ENCODE measurements at regions not wholly inside any gene's neighbourhood (a gene's known extent, or its start where the extent isn't known, plus 50 kb on each side); places are given as distances from the start of the nearest gene placed in this dataset.

DNA sequence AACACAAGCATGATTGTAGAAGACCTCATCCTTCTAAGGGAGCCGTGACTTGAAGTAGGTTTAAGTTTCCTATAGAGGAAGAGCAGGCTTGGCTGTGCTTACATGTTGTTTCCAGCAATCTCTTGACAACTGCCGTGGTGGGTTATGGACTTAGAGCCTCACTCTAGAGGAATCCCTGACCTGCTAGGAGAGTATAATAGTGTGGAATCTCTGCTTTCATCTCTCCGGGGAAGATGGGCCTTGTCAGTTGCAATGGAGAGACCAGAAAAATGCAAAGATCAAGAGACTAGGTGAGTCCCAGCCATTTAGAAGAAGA is 137.6 kb downstream of the MIS18A start:
- no peak for ATAC-seq
- no peaks in the 10 kb centered on the region; the same call in 1 of the 3 replicates for H3K4me1 Mint-ChIP-seq
- H3K27ac Mint-ChIP-seq = no peak overlapping the region
- Histone ChIP-seq H3K36me3 (ENCODE audit: insufficient read depth) (no peaks in the 10 kb centered on the region), H3K27me3 (ENCODE audit: insufficient read depth) (no peaks in the 10 kb centered on the region), H3F3A (replicated peaks; ENCODE audit: low read depth) (no peaks in the 10 kb centered on the region), H4K20me1 (replicated peaks; ENCODE audit: insufficient read depth) (no peaks in the 10 kb centered on the region), H3K9me2 (ENCODE audit: insufficient read depth) (no peaks in the 10 kb centered on the region), H3K27ac (ENCODE audit: low read depth) (no peak overlapping the region), H3K4me2 (no peak overlapping the region), H3K79me2 (replicated peaks; ENCODE audit: insufficient read depth) (no peaks in the 10 kb centered on the region), H3K4me1 (ENCODE audit: insufficient read depth) (no peaks in the 10 kb centered on the region), H3K4me3 (no peak overlapping the region), H2AFZ (no peak overlapping the region)
- no peak for DNase-seq (ENCODE audit: low spot score)
- TF ChIP-seq, protein P1, sequence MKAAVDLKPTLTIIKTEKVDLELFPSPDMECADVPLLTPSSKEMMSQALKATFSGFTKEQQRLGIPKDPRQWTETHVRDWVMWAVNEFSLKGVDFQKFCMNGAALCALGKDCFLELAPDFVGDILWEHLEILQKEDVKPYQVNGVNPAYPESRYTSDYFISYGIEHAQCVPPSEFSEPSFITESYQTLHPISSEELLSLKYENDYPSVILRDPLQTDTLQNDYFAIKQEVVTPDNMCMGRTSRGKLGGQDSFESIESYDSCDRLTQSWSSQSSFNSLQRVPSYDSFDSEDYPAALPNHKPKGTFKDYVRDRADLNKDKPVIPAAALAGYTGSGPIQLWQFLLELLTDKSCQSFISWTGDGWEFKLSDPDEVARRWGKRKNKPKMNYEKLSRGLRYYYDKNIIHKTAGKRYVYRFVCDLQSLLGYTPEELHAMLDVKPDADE (IDR thresholded peaks at IDR 0.05) = no peak
- no peak for TF ChIP-seq ZNF331 (CRISPR knock-in tag; IDR thresholded peaks at IDR 0.05; ENCODE audit: low read depth)
- TF ChIP-seq ZNF114 (CRISPR knock-in tag; IDR thresholded peaks at IDR 0.05) = no peak
- no peak for TF ChIP-seq STAT1 (IDR thresholded peaks at IDR 0.05; ENCODE audit: unreplicated experiment)
- H3K9me3 Mint-ChIP-seq = 0 out of 3 replicates have a peak, but pooled peaks cover 5% of the 10 kb centered on the region
- no peaks in the 10 kb centered on the region for H3K36me3 Mint-ChIP-seq (ENCODE audit: low read depth)
- H3K27me3 Mint-ChIP-seq (ENCODE audit: insufficient read depth, low read depth, poor library complexity) = peaks cover 2% of the 10 kb centered on the region
- H3K4me3 Mint-ChIP-seq = no peak overlapping the region

DNA sequence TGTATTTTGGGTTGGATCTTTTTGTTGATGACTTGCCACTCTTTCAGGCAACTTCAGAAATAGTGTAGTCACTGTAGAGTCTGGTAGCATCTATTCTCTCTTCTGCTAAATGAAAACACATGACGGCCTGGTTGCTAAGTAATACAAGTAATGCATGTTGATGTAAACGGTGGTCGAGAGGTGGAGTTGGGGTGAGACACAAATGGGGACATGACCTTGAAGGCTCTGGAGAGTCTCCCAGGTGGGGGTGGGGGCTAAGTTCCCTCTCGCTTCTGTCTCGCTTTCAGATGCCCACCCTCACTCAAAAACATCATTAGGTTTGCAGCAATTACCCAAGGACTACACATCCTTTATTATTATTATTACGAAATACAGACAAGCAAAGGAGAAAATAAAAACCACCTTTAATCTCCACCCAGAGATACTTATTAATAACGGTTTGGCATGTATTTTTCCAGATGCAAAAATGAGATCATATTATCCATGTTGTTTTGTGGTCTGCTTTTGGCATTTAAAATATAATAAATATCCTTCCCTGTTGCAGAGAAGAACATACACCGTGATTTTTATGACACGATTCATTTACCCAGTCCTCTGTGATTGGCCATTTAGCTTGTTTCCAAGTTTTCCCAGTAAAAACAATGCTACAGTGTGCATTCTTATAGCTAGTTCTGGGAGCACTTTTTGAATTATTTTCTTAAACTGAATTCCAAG is 138.1 kb downstream of the MIS18A start:
- ATAC-seq = no peak
- TF ChIP-seq ZNF331 (CRISPR knock-in tag; IDR thresholded peaks at IDR 0.05; ENCODE audit: low read depth) = no peak
- no peak for TF ChIP-seq NANOG (IDR thresholded peaks at IDR 0.05; ENCODE audit: borderline replicate concordance)
- TF ChIP-seq EZH2phosphoT487 (IDR thresholded peaks at IDR 0.05; ENCODE audit: unreplicated experiment) = no peak
- TF ChIP-seq JUNB (IDR thresholded peaks at IDR 0.05; ENCODE audit: unreplicated experiment) = no peak
- TF ChIP-seq STAT1 (IDR thresholded peaks at IDR 0.05; ENCODE audit: unreplicated experiment) = no peak
- TF ChIP-seq, protein P2, sequence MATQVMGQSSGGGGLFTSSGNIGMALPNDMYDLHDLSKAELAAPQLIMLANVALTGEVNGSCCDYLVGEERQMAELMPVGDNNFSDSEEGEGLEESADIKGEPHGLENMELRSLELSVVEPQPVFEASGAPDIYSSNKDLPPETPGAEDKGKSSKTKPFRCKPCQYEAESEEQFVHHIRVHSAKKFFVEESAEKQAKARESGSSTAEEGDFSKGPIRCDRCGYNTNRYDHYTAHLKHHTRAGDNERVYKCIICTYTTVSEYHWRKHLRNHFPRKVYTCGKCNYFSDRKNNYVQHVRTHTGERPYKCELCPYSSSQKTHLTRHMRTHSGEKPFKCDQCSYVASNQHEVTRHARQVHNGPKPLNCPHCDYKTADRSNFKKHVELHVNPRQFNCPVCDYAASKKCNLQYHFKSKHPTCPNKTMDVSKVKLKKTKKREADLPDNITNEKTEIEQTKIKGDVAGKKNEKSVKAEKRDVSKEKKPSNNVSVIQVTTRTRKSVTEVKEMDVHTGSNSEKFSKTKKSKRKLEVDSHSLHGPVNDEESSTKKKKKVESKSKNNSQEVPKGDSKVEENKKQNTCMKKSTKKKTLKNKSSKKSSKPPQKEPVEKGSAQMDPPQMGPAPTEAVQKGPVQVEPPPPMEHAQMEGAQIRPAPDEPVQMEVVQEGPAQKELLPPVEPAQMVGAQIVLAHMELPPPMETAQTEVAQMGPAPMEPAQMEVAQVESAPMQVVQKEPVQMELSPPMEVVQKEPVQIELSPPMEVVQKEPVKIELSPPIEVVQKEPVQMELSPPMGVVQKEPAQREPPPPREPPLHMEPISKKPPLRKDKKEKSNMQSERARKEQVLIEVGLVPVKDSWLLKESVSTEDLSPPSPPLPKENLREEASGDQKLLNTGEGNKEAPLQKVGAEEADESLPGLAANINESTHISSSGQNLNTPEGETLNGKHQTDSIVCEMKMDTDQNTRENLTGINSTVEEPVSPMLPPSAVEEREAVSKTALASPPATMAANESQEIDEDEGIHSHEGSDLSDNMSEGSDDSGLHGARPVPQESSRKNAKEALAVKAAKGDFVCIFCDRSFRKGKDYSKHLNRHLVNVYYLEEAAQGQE (IDR thresholded peaks at IDR 0.05; ENCODE audit: unreplicated experiment) = no peak
- no peak for TF ChIP-seq POLR2AphosphoS5 (IDR thresholded peaks at IDR 0.05; ENCODE audit: low read depth)
- no peak for TF ChIP-seq EZH2 (IDR thresholded peaks at IDR 0.05; ENCODE audit: low read depth, unreplicated experiment)
- no peak for TF ChIP-seq ZNF114 (CRISPR knock-in tag; IDR thresholded peaks at IDR 0.05)
- TF ChIP-seq, protein P3, sequence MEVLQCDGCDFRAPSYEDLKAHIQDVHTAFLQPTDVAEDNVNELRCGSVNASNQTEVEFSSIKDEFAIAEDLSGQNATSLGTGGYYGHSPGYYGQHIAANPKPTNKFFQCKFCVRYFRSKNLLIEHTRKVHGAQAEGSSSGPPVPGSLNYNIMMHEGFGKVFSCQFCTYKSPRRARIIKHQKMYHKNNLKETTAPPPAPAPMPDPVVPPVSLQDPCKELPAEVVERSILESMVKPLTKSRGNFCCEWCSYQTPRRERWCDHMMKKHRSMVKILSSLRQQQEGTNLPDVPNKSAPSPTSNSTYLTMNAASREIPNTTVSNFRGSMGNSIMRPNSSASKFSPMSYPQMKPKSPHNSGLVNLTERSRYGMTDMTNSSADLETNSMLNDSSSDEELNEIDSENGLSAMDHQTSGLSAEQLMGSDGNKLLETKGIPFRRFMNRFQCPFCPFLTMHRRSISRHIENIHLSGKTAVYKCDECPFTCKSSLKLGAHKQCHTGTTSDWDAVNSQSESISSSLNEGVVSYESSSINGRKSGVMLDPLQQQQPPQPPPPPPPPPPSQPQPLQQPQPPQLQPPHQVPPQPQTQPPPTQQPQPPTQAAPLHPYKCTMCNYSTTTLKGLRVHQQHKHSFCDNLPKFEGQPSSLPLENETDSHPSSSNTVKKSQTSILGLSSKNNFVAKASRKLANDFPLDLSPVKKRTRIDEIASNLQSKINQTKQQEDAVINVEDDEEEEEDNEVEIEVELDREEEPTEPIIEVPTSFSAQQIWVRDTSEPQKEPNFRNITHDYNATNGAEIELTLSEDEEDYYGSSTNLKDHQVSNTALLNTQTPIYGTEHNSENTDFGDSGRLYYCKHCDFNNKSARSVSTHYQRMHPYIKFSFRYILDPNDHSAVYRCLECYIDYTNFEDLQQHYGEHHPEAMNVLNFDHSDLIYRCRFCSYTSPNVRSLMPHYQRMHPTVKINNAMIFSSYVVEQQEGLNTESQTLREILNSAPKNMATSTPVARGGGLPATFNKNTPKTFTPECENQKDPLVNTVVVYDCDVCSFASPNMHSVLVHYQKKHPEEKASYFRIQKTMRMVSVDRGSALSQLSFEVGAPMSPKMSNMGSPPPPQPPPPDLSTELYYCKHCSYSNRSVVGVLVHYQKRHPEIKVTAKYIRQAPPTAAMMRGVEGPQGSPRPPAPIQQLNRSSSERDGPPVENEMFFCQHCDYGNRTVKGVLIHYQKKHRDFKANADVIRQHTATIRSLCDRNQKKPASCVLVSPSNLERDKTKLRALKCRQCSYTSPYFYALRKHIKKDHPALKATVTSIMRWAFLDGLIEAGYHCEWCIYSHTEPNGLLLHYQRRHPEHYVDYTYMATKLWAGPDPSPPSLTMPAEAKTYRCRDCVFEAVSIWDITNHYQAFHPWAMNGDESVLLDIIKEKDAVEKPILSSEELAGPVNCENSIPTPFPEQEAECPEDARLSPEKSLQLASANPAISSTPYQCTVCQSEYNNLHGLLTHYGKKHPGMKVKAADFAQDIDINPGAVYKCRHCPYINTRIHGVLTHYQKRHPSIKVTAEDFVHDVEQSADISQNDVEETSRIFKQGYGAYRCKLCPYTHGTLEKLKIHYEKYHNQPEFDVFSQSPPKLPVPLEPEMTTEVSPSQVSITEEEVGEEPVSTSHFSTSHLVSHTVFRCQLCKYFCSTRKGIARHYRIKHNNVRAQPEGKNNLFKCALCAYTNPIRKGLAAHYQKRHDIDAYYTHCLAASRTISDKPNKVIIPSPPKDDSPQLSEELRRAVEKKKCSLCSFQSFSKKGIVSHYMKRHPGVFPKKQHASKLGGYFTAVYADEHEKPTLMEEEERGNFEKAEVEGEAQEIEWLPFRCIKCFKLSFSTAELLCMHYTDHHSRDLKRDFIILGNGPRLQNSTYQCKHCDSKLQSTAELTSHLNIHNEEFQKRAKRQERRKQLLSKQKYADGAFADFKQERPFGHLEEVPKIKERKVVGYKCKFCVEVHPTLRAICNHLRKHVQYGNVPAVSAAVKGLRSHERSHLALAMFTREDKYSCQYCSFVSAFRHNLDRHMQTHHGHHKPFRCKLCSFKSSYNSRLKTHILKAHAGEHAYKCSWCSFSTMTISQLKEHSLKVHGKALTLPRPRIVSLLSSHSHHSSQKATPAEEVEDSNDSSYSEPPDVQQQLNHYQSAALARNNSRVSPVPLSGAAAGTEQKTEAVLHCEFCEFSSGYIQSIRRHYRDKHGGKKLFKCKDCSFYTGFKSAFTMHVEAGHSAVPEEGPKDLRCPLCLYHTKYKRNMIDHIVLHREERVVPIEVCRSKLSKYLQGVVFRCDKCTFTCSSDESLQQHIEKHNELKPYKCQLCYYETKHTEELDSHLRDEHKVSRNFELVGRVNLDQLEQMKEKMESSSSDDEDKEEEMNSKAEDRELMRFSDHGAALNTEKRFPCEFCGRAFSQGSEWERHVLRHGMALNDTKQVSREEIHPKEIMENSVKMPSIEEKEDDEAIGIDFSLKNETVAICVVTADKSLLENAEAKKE (CRISPR knock-in tag; IDR thresholded peaks at IDR 0.05) = no peak

More for the DNA sequence above, 138.1 kb downstream of the MIS18A start:
- Mint-ChIP-seq H3K27me3 (ENCODE audit: insufficient read depth, low read depth, poor library complexity) (peaks cover 2% of the 10 kb centered on the region), H3K36me3 (ENCODE audit: low read depth) (no peaks in the 10 kb centered on the region), H3K4me1 (no peaks in the 10 kb centered on the region; the same call in 1 of the 3 replicates), H3K4me3 (no peak overlapping the region), H3K27ac (no peak overlapping the region), H3K9me3 (0 out of 3 replicates have a peak, but pooled peaks cover 6% of the 10 kb centered on the region)
- Histone ChIP-seq H3F3A (replicated peaks; ENCODE audit: low read depth) (no peaks in the 10 kb centered on the region), H3K36me3 (ENCODE audit: insufficient read depth) (no peaks in the 10 kb centered on the region), H3K27me3 (ENCODE audit: insufficient read depth) (no peaks in the 10 kb centered on the region), H3K79me2 (replicated peaks; ENCODE audit: insufficient read depth) (no peaks in the 10 kb centered on the region), H3K4me3 (no peak overlapping the region), H4K20me1 (replicated peaks; ENCODE audit: insufficient read depth) (no peaks in the 10 kb centered on the region), H2AFZ (no peak overlapping the region), H3K9me2 (ENCODE audit: insufficient read depth) (no peaks in the 10 kb centered on the region), H3K27ac (ENCODE audit: low read depth) (no peak overlapping the region), H3K4me2 (no peak overlapping the region), H3K4me1 (ENCODE audit: insufficient read depth) (no peaks in the 10 kb centered on the region)
- DNase-seq (ENCODE audit: low spot score) = no peak
